ENCODE measurements at regions not wholly inside any gene's neighbourhood (a gene's known extent, or its start where the extent isn't known, plus 50 kb on each side); places are given as distances from the start of the nearest gene placed in this dataset.

- Histone ChIP-seq H3K36me3 (replicated peaks) (no peaks in the 10 kb centered on the region), H3K4me3 (ENCODE audit: low read depth, low read length) (no peak overlapping the region), H3K27me3 (replicated peaks) (no peaks in the 10 kb centered on the region), H3K27ac (no peak overlapping the region)
- DNase-seq = no peak
- TF ChIP-seq CTCF (IDR thresholded peaks at IDR 0.05; ENCODE audit: low read depth, low read length, missing control alignments) = no peak
- in situ Hi-C loops (cut with HindIII; ENCODE audit: low pct_ligation_motif_present, low sequenced_read_pairs) = no loop called here
These were observed 321.0 kb upstream of the IRX4 start for GRCh38 chr5:2203774-2204173.

- Histone ChIP-seq H3K27me3 (replicated peaks) (no peaks in the 10 kb centered on the region), H3K4me3 (ENCODE audit: low read depth, low read length) (no peak overlapping the region), H3K27ac (no peak overlapping the region), H3K36me3 (replicated peaks) (no peaks in the 10 kb centered on the region)
- DNase-seq = no peak
- no peak for TF ChIP-seq CTCF (IDR thresholded peaks at IDR 0.05; ENCODE audit: low read depth, low read length, missing control alignments)
- in situ Hi-C loops (cut with HindIII; ENCODE audit: low pct_ligation_motif_present, low sequenced_read_pairs) = no loop called here
These were observed 319.1 kb upstream of the IRX4 start for GRCh38 chr5:2201832-2202231.

- no peak overlapping the region for H3K4me3 ChIP-seq (ENCODE audit: low read depth, low read length)
- DNase-seq = no peak
- no peaks in the 10 kb centered on the region for H3K36me3 ChIP-seq (replicated peaks)
- H3K27me3 ChIP-seq (replicated peaks) = no peaks in the 10 kb centered on the region
- in situ Hi-C loops (cut with HindIII; ENCODE audit: low pct_ligation_motif_present, low sequenced_read_pairs) = no loop called here
- TF ChIP-seq CTCF (IDR thresholded peaks at IDR 0.05; ENCODE audit: low read depth, low read length, missing control alignments) = no peak
- no peak overlapping the region for H3K27ac ChIP-seq
These were observed 318.7 kb upstream of the IRX4 start for GRCh38 chr5:2201421-2201820.

GRCh38 chr5:2201011-2201410 is 318.3 kb upstream of the IRX4 start:
- no peak overlapping the region for H3K4me3 ChIP-seq (ENCODE audit: low read depth, low read length)
- no peak for TF ChIP-seq CTCF (IDR thresholded peaks at IDR 0.05; ENCODE audit: low read depth, low read length, missing control alignments)
- no peak for DNase-seq
- no peaks in the 10 kb centered on the region for H3K36me3 ChIP-seq (replicated peaks)
- in situ Hi-C loops (cut with HindIII; ENCODE audit: low pct_ligation_motif_present, low sequenced_read_pairs) = no loop called here
- H3K27ac ChIP-seq = no peak overlapping the region
- H3K27me3 ChIP-seq (replicated peaks) = no peaks in the 10 kb centered on the region

GRCh38 chr5:2200261-2200950 is 317.7 kb upstream of the IRX4 start:
- in situ Hi-C loops (cut with HindIII; ENCODE audit: low pct_ligation_motif_present, low sequenced_read_pairs) = no loop called here
- TF ChIP-seq CTCF (IDR thresholded peaks at IDR 0.05; ENCODE audit: low read depth, low read length, missing control alignments) = no peak
- Histone ChIP-seq H3K27me3 (replicated peaks) (no peaks in the 10 kb centered on the region), H3K27ac (no peak overlapping the region), H3K36me3 (replicated peaks) (no peaks in the 10 kb centered on the region), H3K4me3 (ENCODE audit: low read depth, low read length) (no peak overlapping the region)
- no peak for DNase-seq

GRCh38 chr5:2199697-2200096 is 317.0 kb upstream of the IRX4 start:
- Histone ChIP-seq H3K27ac (no peak overlapping the region), H3K27me3 (replicated peaks) (no peaks in the 10 kb centered on the region), H3K36me3 (replicated peaks) (no peaks in the 10 kb centered on the region), H3K4me3 (ENCODE audit: low read depth, low read length) (no peak overlapping the region)
- no peak for TF ChIP-seq CTCF (IDR thresholded peaks at IDR 0.05; ENCODE audit: low read depth, low read length, missing control alignments)
- in situ Hi-C loops (cut with HindIII; ENCODE audit: low pct_ligation_motif_present, low sequenced_read_pairs) = no loop called here
- no peak for DNase-seq

All from brain microvascular endothelial cell (primary cell).